ENCODE measurements at regions not wholly inside any gene's neighbourhood (a gene's known extent, or its start where the extent isn't known, plus 50 kb on each side); places are given as distances from the start of the nearest gene placed in this dataset.

GRCh38 chr2:18500333-18500732 is 60.1 kb downstream of the RDH14 start:
- Histone ChIP-seq H3K4me3 (replicated peaks in 1 of 3; ENCODE audit: insufficient read depth in 1 of 3, low read depth in 1 of 3, low read length in 3 of 3) (no peak overlapping the region), H3K36me3 (ENCODE audit: control insufficient read depth in 2 of 2, extremely low read depth in 1 of 2, insufficient read depth in 2 of 2, low read length in 2 of 2) (no peaks in the 10 kb centered on the region), H3K9me1 (replicated peaks; ENCODE audit: control insufficient read depth, extremely low read depth, insufficient read depth, low read length) (no peaks in the 10 kb centered on the region), H3K9me3 (replicated peaks; ENCODE audit: control insufficient read depth, insufficient read depth, low read length) (no peaks in the 10 kb centered on the region), H3K4me2 (ENCODE audit: insufficient read depth, low read length) (no peak overlapping the region), H3K27me3 (ENCODE audit: control insufficient read depth in 2 of 2, insufficient read depth in 2 of 2, low read length in 2 of 2) (no peaks in the 10 kb centered on the region), H3K4me1 (ENCODE audit: control insufficient read depth, extremely low read depth, insufficient read depth, low read length) (no peaks in the 10 kb centered on the region), H3K9ac (replicated peaks; ENCODE audit: extremely low read depth, insufficient read depth, low read length) (no peak overlapping the region), H2AFZ (ENCODE audit: low read depth, low read length) (no peak overlapping the region), H3K79me2 (ENCODE audit: control insufficient read depth, insufficient read depth, low read length) (no peaks in the 10 kb centered on the region), H4K20me1 (replicated peaks; ENCODE audit: control insufficient read depth, extremely low read depth, insufficient read depth, low read length) (no peaks in the 10 kb centered on the region), H3K27ac (ENCODE audit: insufficient read depth, low read depth, low read length) (no peak overlapping the region)
- dilution Hi-C loops (cut with MboI; ENCODE audit: extremely low pct_ligation_motif_present, low sequenced_read_pairs) (no loop called here), intact Hi-C loops (cut with micrococcal nuclease) (no loop called here)
- ChIA-PET POLR2A (no interaction called here), CTCF (interaction anchor here (0.8 to 1.2 kb wide), 2 partner anchors 8 to 15 kb away, joined by 3 to 4 read pairs; no protein-coding TSS in a partner anchor)
- no peak for FAIRE-seq
- no peak for DNase-seq (ENCODE audit: low read depth, low spot score)
- BruUV-seq (replicated peaks) = no TSS peak
- TF ChIP-seq JUN (IDR thresholded peaks at IDR 0.05; ENCODE audit: borderline replicate concordance, insufficient read depth, insufficient read length, low read depth) = no peak
- no peak for TF ChIP-seq POLR2A (IDR thresholded peaks at IDR 0.05; ENCODE audit: low read depth, low read length)
- no peak for TF ChIP-seq POLR2AphosphoS5 (IDR thresholded peaks at IDR 0.05; ENCODE audit: insufficient read depth, low read depth, low read length)
- no peak for TF ChIP-seq FOS (IDR thresholded peaks at IDR 0.05; ENCODE audit: borderline replicate concordance, insufficient read depth, low read length)
- TF ChIP-seq MAX (IDR thresholded peaks at IDR 0.05; ENCODE audit: insufficient read depth, insufficient read length) = no peak
- no peak for TF ChIP-seq GATA2 (IDR thresholded peaks at IDR 0.05; ENCODE audit: insufficient read depth, insufficient read length, low read depth, low read length)
- TF ChIP-seq EZH2 (IDR thresholded peaks at IDR 0.05; ENCODE audit: borderline replicate concordance, low read depth, low read length, severe bottlenecking) = no peak
- TF ChIP-seq, protein P1, sequence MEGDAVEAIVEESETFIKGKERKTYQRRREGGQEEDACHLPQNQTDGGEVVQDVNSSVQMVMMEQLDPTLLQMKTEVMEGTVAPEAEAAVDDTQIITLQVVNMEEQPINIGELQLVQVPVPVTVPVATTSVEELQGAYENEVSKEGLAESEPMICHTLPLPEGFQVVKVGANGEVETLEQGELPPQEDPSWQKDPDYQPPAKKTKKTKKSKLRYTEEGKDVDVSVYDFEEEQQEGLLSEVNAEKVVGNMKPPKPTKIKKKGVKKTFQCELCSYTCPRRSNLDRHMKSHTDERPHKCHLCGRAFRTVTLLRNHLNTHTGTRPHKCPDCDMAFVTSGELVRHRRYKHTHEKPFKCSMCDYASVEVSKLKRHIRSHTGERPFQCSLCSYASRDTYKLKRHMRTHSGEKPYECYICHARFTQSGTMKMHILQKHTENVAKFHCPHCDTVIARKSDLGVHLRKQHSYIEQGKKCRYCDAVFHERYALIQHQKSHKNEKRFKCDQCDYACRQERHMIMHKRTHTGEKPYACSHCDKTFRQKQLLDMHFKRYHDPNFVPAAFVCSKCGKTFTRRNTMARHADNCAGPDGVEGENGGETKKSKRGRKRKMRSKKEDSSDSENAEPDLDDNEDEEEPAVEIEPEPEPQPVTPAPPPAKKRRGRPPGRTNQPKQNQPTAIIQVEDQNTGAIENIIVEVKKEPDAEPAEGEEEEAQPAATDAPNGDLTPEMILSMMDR (IDR thresholded peaks at IDR 0.05; ENCODE audit: extremely low read depth in 1 of 2, insufficient read depth in 1 of 2, low read depth in 1 of 2, low read length in 2 of 2) = no peak
- no peak for TF ChIP-seq MYC (IDR thresholded peaks at IDR 0.05; ENCODE audit: low read depth, low read length)

All from endothelial cell of umbilical vein (primary cell).